Upper lobe of left lung (tissue), 4 donors: ENCODE measurements at regions not wholly inside any gene's neighbourhood (a gene's known extent, or its start where the extent isn't known, plus 50 kb on each side); places are given as distances from the start of the nearest gene placed in this dataset.
"Not testable (repeated sequence)": the region's sequence is repeated elsewhere in the genome, so short reads cannot be mapped to it uniquely, and the experiment has no call there.

Source experiments
- CTCF ChIP-seq, 6 experiments: fragments of 450-650 bp in 4 of 6; fragments of 200-600 bp in 2 of 6; sonication (generic) in 2 of 6; IDR thresholded peaks; one replicate each; pipeline ENCODE4 v1.5.1; 2016 to 2019; ENCODE audit warnings: antibody characterized with exemption in 6 of 6
- EP300 ChIP-seq, 4 donors: sonication (generic); formaldehyde crosslinking; IDR thresholded peaks; one replicate each; pipeline ENCODE4 v1.5.1; 2017; ENCODE audit warnings: antibody characterized with exemption in 4 of 4, control low read depth in 2 of 4
- POLR2AphosphoS5 ChIP-seq, 2 donors: sonication (generic); formaldehyde crosslinking; IDR thresholded peaks; one replicate each; pipeline ENCODE4 v1.5.1; 2017; ENCODE audit warnings: antibody characterized with exemption in 2 of 2

- not testable (repeated sequence) for TF ChIP-seq CTCF, POLR2AphosphoS5, EP300 (IDR thresholded peaks at IDR 0.05)
Measured at GRCh38 chr5:117304512-117305107, 730.0 kb upstream of the SEMA6A start.
